Endothelial cell of umbilical vein (primary cell): ENCODE measurements at regions not wholly inside any gene's neighbourhood (a gene's known extent, or its start where the extent isn't known, plus 50 kb on each side); places are given as distances from the start of the nearest gene placed in this dataset.

ENCODE experiments used
- BruUV-seq: library from RNA; stranded (reverse); fragments of 400-500 nt; replicated peaks from 2 replicates; lab custom pipeline; 2021; lab: Mats Ljungman, UMichigan
- CTCF ChIA-PET: fragments of 300-600, 350-600 bp; sonication (Branson Sonifier 250); formaldehyde crosslinking; loops from one replicate; lab custom pipeline; 2021; ENCODE audit warnings: antibody characterized with exemption, inconsistent platforms; lab: Charles Lee
- POLR2A ChIA-PET: fragments of 300-600, 350-600 bp; sonication (Branson Sonifier 250); formaldehyde crosslinking; loops from one replicate; lab custom pipeline; 2021; ENCODE audit warnings: antibody characterized with exemption, inconsistent platforms; lab: Charles Lee
- DNase-seq: peaks from one replicate; pipeline ENCODE4 v3.0.0-alpha.2; 2011; ENCODE audit warnings: low read depth, low spot score
- FAIRE-seq: peaks from 2 replicates; lab custom pipeline; 2011; peaks lifted over from hg19 to GRCh38; lab: Jason Lieb, UNC
- H2AFZ ChIP-seq: 2 replicates; pipeline ENCODE4 v1.6.0; 2012; ENCODE audit warnings: low read depth, low read length, control low read depth, inconsistent platforms
- H3K27ac ChIP-seq: 2 replicates; pipeline ENCODE4 v1.5.1; 2011; ENCODE audit warnings: low read depth, mild to moderate bottlenecking, control low read depth, low read length, moderate library complexity; ENCODE audit not compliant: insufficient read depth
- H3K27me3 ChIP-seq, 2 experiments: 2 replicates each; pipeline versions ENCODE4 v1.6.0 to v1.6.1; 2011; ENCODE audit warnings: low read length in 2 of 2, mixed read lengths in 1 of 2; ENCODE audit not compliant: control insufficient read depth in 2 of 2, insufficient read depth in 2 of 2
- H3K36me3 ChIP-seq, 2 experiments: 2 replicates in 1 of 2; 3 replicates in 1 of 2; pipeline ENCODE4 v1.5.1; 2011; ENCODE audit warnings: low read length in 2 of 2, mild to moderate bottlenecking in 1 of 2, moderate library complexity in 1 of 2; ENCODE audit not compliant: control insufficient read depth in 2 of 2, insufficient read depth in 2 of 2; ENCODE audit errors: extremely low read depth in 1 of 2
- H3K4me1 ChIP-seq: 3 replicates; pipeline ENCODE4 v1.5.1; 2011; ENCODE audit warnings: mild to moderate bottlenecking, low read length; ENCODE audit not compliant: control insufficient read depth, insufficient read depth; ENCODE audit errors: extremely low read depth
- H3K4me2 ChIP-seq: 2 replicates; pipeline ENCODE4 v1.6.1; 2011; ENCODE audit warnings: low read length, control low read depth, mixed read lengths; ENCODE audit not compliant: insufficient read depth
- H3K4me3 ChIP-seq, 3 experiments: fragments of 200-600 bp in 1 of 3; sonication (generic), shearing (Covaris generic) in 1 of 3; replicated peaks in 1 of 3; 2 replicates each; pipeline ENCODE4 v1.5.1; 2011 to 2016; ENCODE audit warnings: control low read depth in 3 of 3, low read length in 3 of 3, mild to moderate bottlenecking in 2 of 3, inconsistent platforms in 1 of 3, low read depth in 1 of 3, moderate library complexity in 1 of 3; ENCODE audit not compliant: insufficient read depth in 1 of 3
- H3K79me2 ChIP-seq: 2 replicates; pipeline ENCODE4 v1.6.0; 2012; ENCODE audit warnings: low read length, inconsistent platforms; ENCODE audit not compliant: control insufficient read depth, insufficient read depth
- H3K9ac ChIP-seq: replicated peaks from 2 replicates; pipeline ENCODE3; 2011; ENCODE audit warnings: low read length, control low read depth; ENCODE audit not compliant: insufficient read depth; ENCODE audit errors: extremely low read depth
- H3K9me1 ChIP-seq: replicated peaks from 3 replicates; pipeline ENCODE4 v1.6.0; 2011; ENCODE audit warnings: mild to moderate bottlenecking, low read length; ENCODE audit not compliant: control insufficient read depth, insufficient read depth; ENCODE audit errors: extremely low read depth
- H3K9me3 ChIP-seq: replicated peaks from 2 replicates; pipeline ENCODE4 v1.5.1; 2012; ENCODE audit warnings: low read length, inconsistent platforms; ENCODE audit not compliant: control insufficient read depth, insufficient read depth
- H4K20me1 ChIP-seq: replicated peaks from 2 replicates; pipeline ENCODE3; 2011; ENCODE audit warnings: mild to moderate bottlenecking, low read length; ENCODE audit not compliant: control insufficient read depth, insufficient read depth; ENCODE audit errors: extremely low read depth
- CTCF ChIP-seq, 2 donors: IDR thresholded peaks; 1 replicate in 1 of 2; 2 replicates in 1 of 2; pipeline ENCODE4 v1.5.1; 2011; ENCODE audit warnings: low read length in 2 of 2, mild to moderate bottlenecking in 2 of 2, moderate library complexity in 2 of 2, control low read depth in 1 of 2, inconsistent platforms in 1 of 2, low read depth in 1 of 2; ENCODE audit not compliant: insufficient read depth in 1 of 2; ENCODE audit errors: extremely low read depth in 1 of 2
- EZH2 ChIP-seq: IDR thresholded peaks from 2 replicates; pipeline ENCODE4 v1.6.1; 2012; ENCODE audit warnings: borderline replicate concordance, low read depth, mild to moderate bottlenecking, moderate library complexity, low read length, inconsistent platforms; ENCODE audit not compliant: severe bottlenecking
- FOS ChIP-seq: IDR thresholded peaks from 2 replicates; pipeline ENCODE4 v1.6.1; 2011; ENCODE audit warnings: mild to moderate bottlenecking, low read length, moderate library complexity, borderline replicate concordance; ENCODE audit not compliant: insufficient read depth
- GATA2 ChIP-seq: IDR thresholded peaks from 2 replicates; pipeline ENCODE4 v1.7.0; 2011; ENCODE audit warnings: low read depth, mild to moderate bottlenecking, moderate library complexity, mixed read lengths, low read length; ENCODE audit not compliant: insufficient read length, insufficient read depth
- JUN ChIP-seq: IDR thresholded peaks from 2 replicates; pipeline ENCODE4 v1.6.1; 2011; ENCODE audit warnings: borderline replicate concordance, low read depth; ENCODE audit not compliant: insufficient read length, insufficient read depth
- MAX ChIP-seq: IDR thresholded peaks from 2 replicates; pipeline ENCODE4 v1.6.1; 2011; ENCODE audit not compliant: insufficient read depth, insufficient read length
- MYC ChIP-seq: IDR thresholded peaks from one replicate; pipeline ENCODE4 v1.6.1; 2011; ENCODE audit warnings: mild to moderate bottlenecking, low read depth, low read length
- POLR2A ChIP-seq: IDR thresholded peaks from 2 replicates; pipeline ENCODE4 v1.6.1; 2012; ENCODE audit warnings: low read depth, mild to moderate bottlenecking, control low read depth, low read length
- POLR2AphosphoS5 ChIP-seq: IDR thresholded peaks from 2 replicates; pipeline ENCODE4 v1.6.1; 2012; ENCODE audit warnings: low read depth, mild to moderate bottlenecking, control low read depth, low read length, moderate library complexity; ENCODE audit not compliant: insufficient read depth
- dilution Hi-C: fragments of 300-500 bp; cut with MboI; formaldehyde crosslinking; loops from one replicate; pipeline ENCODE4 v1.15.0; 2019; ENCODE audit warnings: low sequenced_read_pairs; ENCODE audit not compliant: extremely low pct_ligation_motif_present
- intact Hi-C: fragments of 100-400 bp; cut with micrococcal nuclease; formaldehyde crosslinking; loops from one replicate; pipeline ENCODE4 v1.10.0; 2022

- Histone ChIP-seq H3K4me1 (no peaks in the 10 kb centered on the region), H3K9me3 (no peaks in the 10 kb centered on the region), H3K9me1 (no peaks in the 10 kb centered on the region), H3K79me2 (no peaks in the 10 kb centered on the region), H3K27me3 (peaks cover 3 to 17% of the 10 kb centered on the region in 2 experiments), H3K27ac (no peak overlapping the region), H3K36me3 (no peaks in the 10 kb centered on the region), H3K4me2 (no peak overlapping the region), H3K4me3 (no peak overlapping the region), H3K9ac (no peak overlapping the region), H2AFZ (no peak overlapping the region), H4K20me1 (no peaks in the 10 kb centered on the region)
- intact Hi-C loops (no loop called here), dilution Hi-C loops (loop anchor here (25.0 kb wide), 1 partner anchor 144 kb away; no protein-coding TSS in a partner anchor)
- FAIRE-seq, result no peak
- ChIA-PET POLR2A (no interaction called here), CTCF (no interaction called here)
- no TSS peak for BruUV-seq
- DNase-seq, result no peak
- TF ChIP-seq POLR2A (no peak), POLR2AphosphoS5 (no peak), GATA2 (no peak), CTCF (IDR thresholded peaks at IDR 0.05; ENCODE audit: extremely low read depth in 1 of 2, insufficient read depth in 1 of 2, low read depth in 1 of 2, low read length in 2 of 2) (no peak), FOS (no peak), JUN (no peak)
Measured at GRCh38 chr1:43056460-43056859, 97.8 kb upstream of the SLC2A1 start.

- TF ChIP-seq GATA2 (no peak), MYC (no peak), FOS (no peak), POLR2A (no peak), EZH2 (no peak), MAX (no peak), POLR2AphosphoS5 (no peak), JUN (no peak), CTCF (IDR thresholded peaks at IDR 0.05; ENCODE audit: extremely low read depth in 1 of 2, insufficient read depth in 1 of 2, low read depth in 1 of 2, low read length in 2 of 2) (no peak)
- no TSS peak for BruUV-seq
- intact Hi-C loops, result no loop called here
- CTCF ChIA-PET, result no interaction called here
- H3K9me1 ChIP-seq, result no peaks in the 10 kb centered on the region
- DNase-seq (no peak), FAIRE-seq (no peak)
- POLR2A ChIA-PET, result no interaction called here
- no peaks in the 10 kb centered on the region for H3K4me1 ChIP-seq
- dilution Hi-C loops, result loop anchor here (25.0 kb wide), 1 partner anchor 143 kb away; no protein-coding TSS in a partner anchor
- no peak overlapping the region for H2AFZ ChIP-seq
- no peak overlapping the region for H3K4me3 ChIP-seq
- H3K27ac ChIP-seq, result no peak overlapping the region
- H3K9me3 ChIP-seq, result no peaks in the 10 kb centered on the region
- H3K79me2 ChIP-seq, result no peaks in the 10 kb centered on the region
- no peak overlapping the region for H3K9ac ChIP-seq
- no peak overlapping the region for H3K4me2 ChIP-seq
- no peaks in the 10 kb centered on the region for H4K20me1 ChIP-seq
- H3K27me3 ChIP-seq, result peaks cover 3 to 16% of the 10 kb centered on the region in 2 experiments
- H3K36me3 ChIP-seq, result no peaks in the 10 kb centered on the region
Measured at GRCh38 chr1:43054961-43055360, 96.3 kb upstream of the SLC2A1 start.
